ENCODE measurements at regions not wholly inside any gene's neighbourhood (a gene's known extent, or its start where the extent isn't known, plus 50 kb on each side); places are given as distances from the start of the nearest gene placed in this dataset.
"Not testable (repeated sequence)": the region's sequence is repeated elsewhere in the genome, so short reads cannot be mapped to it uniquely, and the experiment has no call there.

DNA sequence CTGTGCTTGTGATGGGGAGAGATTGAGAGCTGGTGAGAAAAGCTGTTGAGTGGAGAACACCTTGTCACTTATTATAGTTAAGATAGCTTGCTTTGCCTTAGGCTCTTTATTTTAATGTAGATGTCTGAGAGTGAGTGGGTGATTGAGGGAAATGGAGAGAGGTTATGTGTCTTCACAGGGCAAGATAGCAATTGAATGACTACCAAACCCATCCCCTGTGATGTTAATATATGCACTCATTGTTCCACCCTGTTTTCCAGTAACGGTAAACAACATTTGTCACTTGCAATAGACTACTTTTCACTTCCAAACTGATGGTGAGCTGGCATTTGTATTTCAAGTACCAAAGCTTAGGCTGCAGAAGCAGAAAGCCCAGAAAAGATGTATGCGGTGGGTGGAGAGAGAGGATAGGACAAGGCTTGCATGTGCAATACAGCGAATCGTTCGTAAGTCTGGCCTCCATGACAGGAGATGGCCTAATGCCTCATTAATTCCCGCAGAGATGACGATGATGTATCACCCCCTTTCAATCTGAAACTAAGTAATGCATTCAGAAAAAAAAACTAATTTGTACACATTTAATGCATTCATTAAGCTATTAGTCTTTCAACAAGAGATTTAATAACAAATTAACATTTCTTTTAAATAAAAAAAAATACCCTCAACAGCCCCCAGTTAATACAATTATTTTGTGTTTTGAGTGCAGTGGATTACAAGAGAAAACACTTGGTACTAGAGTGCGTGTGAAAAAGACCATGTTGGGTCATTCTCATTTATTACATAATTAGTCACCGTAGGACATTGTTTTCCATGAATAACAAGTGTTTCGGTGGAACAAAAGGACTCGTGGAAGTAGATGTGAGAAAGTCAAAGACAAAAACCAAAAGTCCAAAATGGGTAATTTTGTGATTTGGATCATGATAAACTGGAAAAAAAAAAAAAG lies 699.0 kb downstream of the BRINP1 start:
- no peak for DNase-seq

DNA sequence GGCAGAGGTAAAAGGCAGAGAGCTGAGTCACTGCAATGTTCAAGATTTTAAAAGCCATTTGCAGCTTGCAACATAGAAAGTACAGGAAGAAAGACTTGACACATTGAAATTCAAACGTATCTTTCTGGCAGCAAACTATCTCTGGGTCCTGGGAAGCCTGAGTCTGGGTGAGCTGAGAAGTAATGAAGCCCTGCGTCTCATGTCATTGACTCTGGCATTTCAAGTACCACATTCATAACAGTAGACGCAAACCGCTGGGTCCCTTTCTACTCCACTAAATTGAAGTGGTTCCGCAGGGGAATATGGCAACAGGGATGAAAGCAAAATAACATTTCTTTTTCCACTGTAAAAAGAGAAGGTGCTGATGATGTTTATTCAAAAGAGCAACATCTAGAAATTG lies 694.3 kb downstream of the BRINP1 start:
- no peak for DNase-seq

DNA sequence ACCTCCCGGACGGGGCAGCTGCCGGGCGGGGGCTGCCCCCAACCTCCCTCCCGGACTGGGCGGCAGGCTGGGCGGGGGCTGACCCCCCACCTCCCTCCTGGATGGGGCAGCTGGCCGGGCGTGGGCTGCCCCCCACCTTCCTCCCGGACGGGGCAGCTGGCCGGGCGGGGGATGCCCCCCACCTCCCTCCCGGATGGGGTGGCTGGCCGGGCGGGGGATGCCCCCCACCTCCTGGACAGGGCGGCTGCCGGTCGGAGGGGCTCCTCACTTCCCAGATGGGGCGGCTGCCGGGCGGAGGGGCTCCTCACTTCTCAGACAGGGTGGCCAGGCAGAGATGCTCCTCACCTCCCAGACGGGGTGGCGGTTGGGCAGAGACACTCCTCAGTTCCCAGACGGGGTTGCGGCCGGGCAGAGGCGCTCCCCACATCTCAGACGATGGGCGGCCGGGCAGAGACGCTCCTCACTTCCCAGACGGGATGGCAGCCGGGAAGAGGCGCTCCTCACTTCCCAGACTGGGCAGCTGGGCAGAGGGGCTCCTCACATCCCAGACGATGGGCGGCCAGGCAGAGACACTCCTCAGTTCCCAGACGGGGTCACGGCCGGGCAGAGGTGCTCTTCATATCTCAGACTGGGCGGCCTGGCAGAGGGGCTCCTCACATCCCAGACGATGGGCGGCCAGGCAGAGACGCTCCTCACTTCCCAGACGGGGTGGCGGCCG lies 691.1 kb downstream of the BRINP1 start:
- not testable (repeated sequence) for DNase-seq

DNA sequence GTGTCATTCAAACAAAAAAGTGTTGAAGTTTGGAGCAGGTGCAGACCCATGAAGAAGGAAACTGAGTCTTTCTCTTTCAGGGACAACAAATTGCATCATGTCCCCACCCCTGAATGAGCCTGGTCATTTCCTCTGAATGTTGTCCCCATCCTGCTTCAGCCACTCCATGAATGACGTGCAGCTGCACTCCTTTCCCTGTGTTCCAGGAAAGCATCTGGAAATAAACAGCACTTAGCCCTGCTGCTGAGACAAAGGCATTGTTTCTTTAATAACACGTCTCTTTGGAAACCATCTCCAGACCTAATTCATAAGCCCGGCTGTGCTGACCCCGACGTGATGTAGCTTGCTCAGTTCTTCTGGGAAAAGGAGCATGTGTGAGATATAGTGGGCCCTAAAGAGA lies 682.3 kb downstream of the BRINP1 start:
- no peak for DNase-seq

DNA sequence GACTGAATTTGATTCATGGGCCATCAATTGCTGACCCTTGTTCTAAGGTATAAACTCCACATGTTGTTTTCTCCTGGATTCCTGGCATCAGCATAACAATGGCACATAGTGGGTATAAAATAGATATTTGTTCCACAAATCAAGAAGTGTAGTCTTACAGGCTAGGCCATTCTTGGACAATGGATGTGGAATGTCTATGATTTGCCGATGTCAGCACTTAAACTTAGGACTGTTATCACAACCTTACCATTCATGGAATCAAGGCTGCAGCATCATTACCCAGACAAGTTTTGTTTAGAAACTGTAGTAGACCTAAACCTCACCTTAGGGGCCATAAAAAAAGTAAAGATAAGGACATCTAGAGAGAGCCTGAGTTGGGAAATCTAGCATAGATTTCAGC lies 680.0 kb downstream of the BRINP1 start:
- DNase-seq = no peak

DNA sequence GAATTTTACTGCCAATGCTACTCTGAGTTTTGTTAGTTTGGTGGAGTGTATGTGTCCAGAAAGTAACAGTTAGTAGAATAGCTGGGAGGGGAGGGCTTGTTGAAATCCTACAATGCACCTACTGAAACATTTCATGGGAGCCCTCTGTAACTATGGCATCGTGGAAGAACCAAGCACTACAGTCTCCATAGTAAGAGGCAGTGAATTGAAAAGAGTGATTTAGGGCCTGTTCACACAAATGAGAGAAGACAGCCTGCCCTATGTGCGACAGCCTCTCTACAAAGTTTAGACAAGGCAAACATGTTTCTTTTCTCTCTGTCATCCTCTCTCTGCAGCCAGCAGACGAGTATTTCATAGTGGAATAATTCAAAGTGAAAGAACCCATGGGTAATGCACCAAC lies 676.6 kb downstream of the BRINP1 start:
- no peak for DNase-seq

DNA sequence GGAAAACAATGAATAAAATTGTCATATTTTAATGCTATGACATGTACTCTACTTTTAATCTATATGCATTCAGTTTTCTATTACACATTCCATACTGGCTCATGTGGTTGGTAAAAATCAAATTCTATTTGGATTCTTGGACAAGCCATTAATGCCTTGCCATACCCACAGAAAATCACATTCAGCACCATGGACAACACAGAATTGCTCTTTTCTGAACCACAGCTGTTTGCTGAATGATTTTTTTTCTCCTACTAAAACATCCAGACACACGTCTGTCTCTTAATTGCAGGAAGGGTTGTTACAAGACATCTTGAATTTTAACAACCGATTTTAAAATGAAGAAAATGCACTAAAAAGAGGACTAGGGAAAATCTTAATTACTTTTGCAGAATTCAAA lies 675.6 kb downstream of the BRINP1 start:
- DNase-seq = no peak

DNA sequence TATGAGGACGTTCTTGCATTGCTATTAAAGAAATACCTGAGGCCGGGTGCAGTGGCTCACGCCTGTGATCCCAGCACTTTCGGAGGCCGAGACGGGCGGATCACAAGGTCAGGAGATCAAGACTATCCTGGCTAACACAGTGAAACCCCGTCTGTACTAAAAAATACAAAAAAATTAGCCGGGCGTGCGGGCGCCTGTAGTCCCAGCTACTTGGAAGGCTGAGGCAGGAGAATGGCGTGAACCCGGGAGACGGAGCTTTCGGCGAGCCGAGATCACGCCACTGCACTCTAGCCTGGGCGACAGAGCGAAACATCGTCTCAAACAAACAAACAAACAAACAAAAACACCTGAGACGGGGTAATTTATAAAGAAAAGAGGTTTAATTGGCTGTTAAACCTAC lies 674.0 kb downstream of the BRINP1 start:
- not testable (repeated sequence) for DNase-seq

DNA sequence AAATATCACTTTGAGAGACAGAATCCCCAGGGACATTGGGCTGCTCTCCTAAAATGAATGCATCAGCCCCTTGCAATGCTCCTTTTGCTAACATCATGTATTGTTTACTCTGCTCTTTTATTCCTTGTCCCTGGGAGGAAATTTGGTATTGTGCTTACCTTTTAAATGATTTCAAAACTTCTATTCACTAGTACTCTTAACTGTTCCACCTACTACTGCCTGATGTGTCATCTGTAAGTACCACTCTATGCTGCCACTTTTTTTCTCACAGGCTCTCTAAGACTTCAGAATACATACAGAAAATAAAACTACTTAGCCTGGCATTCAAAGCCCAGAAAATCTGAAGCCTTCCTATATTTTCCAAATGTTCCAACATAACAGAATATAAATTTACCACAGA lies 667.2 kb downstream of the BRINP1 start:
- DNase-seq = no peak

DNA sequence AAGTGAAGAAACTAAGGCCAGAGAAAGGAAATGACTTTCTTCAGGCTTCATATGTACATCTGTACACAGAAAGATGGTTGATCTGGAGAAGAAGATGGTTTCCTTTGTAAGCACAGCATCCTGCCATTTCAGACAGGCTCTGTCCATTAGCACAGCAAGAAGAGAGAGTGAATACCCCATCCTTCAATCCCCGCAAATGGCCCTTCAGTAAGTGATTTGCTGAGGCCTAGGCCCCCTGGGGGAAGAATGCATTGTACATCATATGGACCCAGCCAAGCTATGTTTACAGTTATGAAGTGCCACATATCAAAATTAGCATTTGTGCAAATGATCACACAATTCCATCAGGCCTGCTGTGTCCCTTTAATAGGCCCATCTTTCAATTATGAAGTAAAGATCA lies 657.4 kb downstream of the BRINP1 start:
- DNase-seq = no peak

DNA sequence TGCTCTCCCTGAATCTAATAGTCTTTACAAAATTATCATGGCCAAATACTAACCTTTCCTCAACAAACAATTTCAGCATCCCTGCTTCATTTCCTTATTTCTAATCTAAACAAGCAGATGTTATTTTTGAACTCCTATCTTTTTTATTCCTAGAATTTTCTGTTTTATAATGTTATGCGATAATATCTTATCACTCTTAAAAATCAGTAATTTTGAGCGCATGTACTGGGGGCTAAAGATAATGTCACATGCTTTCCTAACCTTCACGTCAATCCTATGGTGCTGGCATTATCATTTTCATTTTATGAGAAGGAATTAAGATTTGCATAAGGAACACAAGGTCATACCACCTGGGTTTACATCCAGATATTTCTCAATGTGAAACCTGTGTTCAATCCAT lies 648.0 kb downstream of the BRINP1 start:
- no peak for DNase-seq

DNA sequence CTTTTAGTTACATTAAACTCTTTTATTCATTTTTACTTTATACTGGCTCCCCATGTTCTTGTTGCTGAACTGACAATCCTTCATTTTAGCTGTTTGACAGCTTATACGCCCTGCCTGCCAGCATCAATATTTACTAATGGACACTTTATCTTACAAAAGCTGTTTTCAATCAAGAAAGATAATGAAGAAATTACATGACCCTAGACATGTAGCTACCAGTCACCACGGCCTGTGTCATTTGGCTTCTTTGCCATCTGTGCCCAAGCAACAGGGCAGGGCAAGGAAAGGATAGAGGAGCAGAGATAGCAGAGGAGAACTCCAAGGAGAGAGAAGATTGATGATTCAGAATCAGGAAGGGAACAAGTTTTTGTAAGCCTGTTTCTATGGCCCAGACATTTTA lies 647.3 kb downstream of the BRINP1 start:
- DNase-seq = no peak

DNA sequence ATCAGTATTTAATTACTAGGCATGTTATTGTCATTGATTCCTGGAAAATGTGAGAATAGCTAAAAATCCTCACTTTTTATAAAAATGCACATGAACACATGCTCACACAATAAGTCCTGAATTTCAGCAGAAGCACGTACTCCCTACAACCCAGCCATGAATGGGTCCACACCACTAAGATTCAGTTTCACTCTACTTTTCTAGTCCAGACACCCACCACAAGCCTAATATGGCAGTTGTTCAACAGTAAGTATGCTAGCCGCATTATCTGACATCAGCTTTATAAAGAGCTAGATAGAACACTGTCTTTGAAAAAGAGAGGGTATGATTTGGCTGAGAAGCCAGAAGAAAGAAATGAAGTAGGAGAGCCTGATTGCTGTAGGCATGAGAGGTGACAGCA lies 639.3 kb downstream of the BRINP1 start:
- no peak for DNase-seq

DNA sequence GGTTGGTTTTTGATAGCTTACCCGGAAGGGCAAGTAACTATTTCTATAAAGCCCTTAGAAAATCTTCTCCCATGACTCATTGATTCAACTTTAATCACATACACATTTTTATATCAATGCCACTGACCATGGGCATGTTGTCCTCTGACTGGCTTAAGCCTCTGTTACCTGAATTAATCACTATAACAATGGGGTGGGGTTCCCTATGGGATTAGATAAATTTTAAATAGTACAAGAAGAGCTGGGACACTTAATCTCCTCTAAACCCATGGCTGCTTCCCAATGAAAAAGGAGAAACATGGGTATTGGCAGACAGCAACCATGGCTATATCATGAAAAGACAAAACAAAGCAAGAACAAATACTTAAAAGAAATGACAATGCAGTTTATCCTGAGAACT lies 636.2 kb downstream of the BRINP1 start:
- no peak for DNase-seq

DNA sequence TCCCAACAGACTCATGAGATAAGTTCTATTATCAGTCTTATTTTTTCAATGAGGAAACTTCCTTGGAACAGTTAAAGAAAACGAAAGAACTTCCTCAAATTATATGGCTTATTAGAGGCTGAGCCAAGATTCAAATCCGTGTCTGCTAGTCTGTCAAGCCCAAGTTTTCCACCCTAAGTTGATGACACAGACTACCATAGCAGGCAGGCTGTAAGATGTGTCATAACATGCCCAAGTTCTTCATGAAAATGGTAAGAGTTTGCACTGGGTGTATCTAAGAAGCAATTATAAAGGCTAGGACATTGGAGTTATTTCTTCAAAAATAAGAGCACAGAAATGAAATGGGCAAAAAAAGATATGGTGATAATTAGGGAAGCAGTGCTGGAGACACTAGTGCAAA lies 634.5 kb downstream of the BRINP1 start:
- DNase-seq = no peak

DNA sequence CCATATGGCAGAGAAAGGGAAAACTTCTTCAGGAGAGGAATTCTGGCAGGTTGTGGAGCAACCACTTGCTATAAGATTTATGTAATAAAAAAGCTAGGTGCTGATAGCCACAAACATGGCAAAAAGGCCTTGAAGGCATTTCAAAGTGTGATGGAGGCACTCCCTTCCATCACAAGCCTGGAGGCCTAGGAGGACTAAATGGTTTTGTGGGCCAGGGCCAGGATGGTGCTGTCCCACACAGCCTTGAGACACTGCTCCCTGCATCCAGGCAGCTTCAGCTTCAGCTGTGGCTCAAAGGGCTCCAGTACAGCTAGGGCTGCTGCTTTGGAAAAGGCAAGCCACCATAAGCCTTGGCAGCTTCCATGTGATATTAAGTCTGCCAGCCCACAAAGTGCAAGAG lies 632.8 kb downstream of the BRINP1 start:
- no peak for DNase-seq

DNA sequence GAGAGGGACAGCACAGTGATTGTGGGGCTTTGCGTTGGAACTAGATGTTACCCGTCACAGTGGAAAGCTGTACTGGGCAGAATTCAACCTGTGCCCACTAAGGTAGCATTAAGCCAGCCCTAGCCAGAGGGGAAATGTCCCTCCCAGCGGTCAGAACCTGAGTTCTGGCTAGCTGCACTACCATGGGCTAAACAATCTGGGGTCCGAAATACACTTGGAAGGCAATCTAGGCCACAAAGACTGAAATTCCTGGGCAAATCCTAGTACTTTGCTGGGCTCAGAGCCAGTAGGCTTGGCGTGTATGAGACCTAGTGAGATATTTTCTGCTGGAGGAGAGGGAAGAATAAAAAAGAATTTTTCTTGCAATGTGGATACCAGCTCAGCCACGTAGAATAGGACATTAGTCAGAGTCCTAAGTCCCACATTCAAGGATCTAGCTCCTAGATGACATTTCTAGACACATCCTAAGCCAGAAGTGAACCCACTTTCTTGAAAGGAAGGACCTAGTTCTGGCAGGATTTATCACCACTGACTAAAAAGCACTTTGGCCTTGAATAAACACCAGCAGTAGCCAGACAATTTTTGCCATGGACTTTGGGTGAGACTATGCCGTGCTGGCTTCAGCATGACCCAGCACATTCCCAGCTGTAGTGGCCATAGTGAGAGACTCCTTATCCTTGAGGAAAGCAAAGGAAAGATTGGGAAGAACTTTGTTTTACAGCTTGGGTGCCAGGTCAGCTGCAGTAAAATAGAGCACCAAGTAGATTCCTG lies 618.0 kb downstream of the BRINP1 start:
- DNase-seq = no peak

DNA sequence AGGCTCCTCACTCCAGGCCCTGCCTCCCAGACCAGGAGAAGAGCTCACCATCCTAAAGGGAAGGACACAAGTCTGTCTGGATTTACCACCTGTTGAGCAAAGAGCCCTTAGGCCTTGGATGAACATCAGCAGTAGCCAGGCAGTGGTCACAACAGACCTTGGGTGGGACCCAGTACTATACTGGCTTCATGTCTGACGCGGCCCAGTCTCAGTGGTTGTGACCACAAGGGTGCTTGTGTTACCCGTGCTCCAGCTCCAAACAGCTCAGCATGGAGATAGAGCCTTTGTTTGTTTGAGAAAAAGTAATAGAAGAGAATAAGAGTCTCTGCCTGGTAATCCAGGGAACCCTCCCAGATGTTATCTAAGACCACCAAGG lies 617.4 kb downstream of the BRINP1 start:
- no peak for DNase-seq

DNA sequence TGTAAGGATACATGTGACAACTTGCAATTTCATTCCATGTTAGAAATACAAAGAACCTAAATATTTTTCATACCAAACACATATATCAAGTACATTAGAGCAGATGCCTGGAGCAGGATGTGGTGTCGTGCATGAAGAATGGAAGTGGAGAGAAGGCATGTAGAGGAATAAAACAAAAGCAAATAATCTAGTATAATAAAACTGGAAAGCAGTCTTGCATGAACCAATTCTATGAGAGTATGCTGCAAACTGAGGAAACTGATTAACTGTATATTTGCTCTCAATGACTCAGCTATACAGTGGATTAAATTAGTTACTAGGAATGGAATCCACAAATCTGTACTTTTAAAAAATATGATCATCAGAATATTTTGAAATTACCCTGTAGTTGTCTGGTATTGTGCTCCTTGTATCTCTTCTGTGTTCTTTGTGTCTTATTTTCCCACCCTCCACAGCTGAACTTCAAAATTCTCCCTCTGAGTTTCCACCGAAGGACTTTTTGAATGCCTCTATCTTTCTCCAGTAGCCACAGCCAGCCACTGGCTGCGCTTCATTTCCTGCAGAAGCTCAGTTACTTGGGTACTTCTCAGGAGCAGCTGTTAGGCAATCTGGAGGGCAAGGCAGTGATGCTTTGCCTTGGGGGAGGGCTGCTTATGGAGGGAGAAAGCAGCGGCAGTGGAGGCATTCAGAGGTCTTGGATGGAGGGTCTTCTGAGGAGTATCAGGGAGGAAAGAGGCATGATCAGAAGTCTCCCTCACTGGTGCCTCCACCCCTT lies 608.0 kb downstream of the BRINP1 start:
- DNase-seq = no peak

DNA sequence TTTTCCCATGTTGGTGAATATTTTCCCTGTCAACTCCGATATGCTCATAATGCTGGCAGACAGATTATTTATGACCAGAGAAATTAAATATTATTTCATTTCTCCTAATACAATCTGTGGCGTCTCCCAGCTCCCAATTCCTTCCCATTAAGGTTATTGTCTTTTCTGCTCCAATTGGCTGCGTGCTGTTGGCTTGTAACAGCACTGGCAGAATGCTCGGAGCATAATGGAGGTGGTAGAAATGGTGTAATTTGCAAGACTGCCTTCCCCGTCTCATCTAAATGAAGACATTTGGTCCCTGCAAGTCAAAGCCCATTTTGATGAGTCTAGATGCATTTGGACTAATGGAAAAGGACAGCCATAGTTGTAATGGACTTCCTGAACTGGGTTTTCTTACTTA lies 601.7 kb downstream of the BRINP1 start:
- DNase-seq = no peak

DNA sequence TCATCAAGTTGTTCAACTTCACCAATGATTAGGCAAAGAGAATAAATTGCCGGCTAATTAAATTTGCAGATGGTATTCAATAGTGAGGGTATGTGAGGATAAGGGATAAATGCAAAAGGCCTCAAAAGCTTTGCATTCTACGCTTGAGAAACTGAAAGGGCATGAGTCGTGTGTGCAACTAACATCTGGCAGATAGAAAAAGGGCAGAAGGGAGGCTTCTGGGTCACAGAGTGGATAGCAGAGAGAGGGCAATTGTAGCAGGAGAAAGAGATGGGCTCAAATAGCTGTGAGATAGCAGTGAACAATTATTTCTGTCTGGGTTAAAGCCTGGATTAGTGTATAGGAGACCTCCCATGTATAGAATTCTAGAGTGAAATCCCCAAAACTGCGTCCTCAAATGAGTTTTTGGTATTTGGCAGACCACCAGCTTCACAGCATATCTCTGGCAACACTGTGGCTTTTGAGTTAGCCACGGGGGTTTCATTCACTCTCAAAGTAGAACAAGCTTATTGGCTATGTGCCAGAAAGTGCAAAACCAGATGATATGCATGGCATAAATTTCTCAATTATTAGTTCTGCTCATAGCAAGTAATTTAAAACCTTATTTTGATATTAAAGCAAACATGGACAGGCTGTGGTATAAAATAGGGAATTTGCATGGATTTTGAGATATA lies 586.3 kb downstream of the BRINP1 start:
- DNase-seq = no peak

DNA sequence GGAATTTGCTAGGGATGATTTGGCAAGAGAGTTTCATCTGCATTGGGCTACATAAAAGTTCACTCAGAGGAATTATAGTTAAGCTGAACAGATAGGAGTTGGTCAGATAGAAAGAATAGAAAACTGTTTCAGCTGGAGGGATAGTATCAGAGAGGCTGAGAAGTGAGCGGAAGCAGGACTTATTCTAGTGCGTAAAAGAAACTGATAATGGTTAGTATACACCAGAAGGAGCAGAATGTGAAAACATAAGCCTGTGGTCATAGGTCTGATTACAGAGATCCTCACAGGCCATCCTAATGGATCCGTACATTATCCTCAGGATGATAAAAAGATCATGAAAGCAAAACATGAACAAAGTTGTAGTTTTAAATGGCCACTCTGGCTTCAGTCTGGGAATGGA lies 585.2 kb downstream of the BRINP1 start:
- no peak for DNase-seq

Measured in GOT3 (cell line).